ENCODE measurements at regions not wholly inside any gene's neighbourhood (a gene's known extent, or its start where the extent isn't known, plus 50 kb on each side); places are given as distances from the start of the nearest gene placed in this dataset.

GRCh38 chr7:145065473-145065872 is 229.6 kb upstream of the TPK1 start:
- TF ChIP-seq CTCF (IDR thresholded peaks at IDR 0.05 in 2 of 3, conservative IDR thresholded peaks at IDR 0.05 in 1 of 3; ENCODE audit: insufficient read depth in 2 of 3, low read depth in 1 of 3, low read length in 3 of 3) (no peak), SIN3A (IDR thresholded peaks at IDR 0.05; ENCODE audit: borderline replicate concordance in 2 of 2, control insufficient read depth in 1 of 2, low read depth in 2 of 2, low read length in 2 of 2) (no peak), POLR2A (conservative IDR thresholded peaks at IDR 0.05) (no peak), ELF1 (tag; IDR thresholded peaks at IDR 0.05) (no peak), REST (IDR thresholded peaks at IDR 0.05; ENCODE audit: borderline replicate concordance) (no peak), REST (CRISPR knock-in tag; IDR thresholded peaks at IDR 0.05; ENCODE audit: low read depth) (no peak), SNAPC5 (CRISPR knock-in tag; IDR thresholded peaks at IDR 0.05) (no peak), PKNOX1 (IDR thresholded peaks at IDR 0.05) (no peak), KLF6 (CRISPR knock-in tag; IDR thresholded peaks at IDR 0.05; ENCODE audit: borderline replicate concordance) (no peak), FOXA3 (CRISPR knock-in tag; conservative IDR thresholded peaks at IDR 0.05 in 1 of 2, IDR thresholded peaks at IDR 0.05 in 1 of 2) (no peak), SMC3 (conservative IDR thresholded peaks at IDR 0.05; ENCODE audit: insufficient read depth, low read depth, low read length) (no peak), PREB (CRISPR knock-in tag; IDR thresholded peaks at IDR 0.05) (no peak), BDP1 (IDR thresholded peaks at IDR 0.05; ENCODE audit: insufficient read depth, insufficient read length) (no peak)

Measured in K562 (cell line).